ENCODE measurements at regions not wholly inside any gene's neighbourhood (a gene's known extent, or its start where the extent isn't known, plus 50 kb on each side); places are given as distances from the start of the nearest gene placed in this dataset.
A peak's percentile ranks its signal among the peaks of the same experiment; 100 is the strongest.
"Not testable (repeated sequence)": the region's sequence is repeated elsewhere in the genome, so short reads cannot be mapped to it uniquely, and the experiment has no call there.

DNA sequence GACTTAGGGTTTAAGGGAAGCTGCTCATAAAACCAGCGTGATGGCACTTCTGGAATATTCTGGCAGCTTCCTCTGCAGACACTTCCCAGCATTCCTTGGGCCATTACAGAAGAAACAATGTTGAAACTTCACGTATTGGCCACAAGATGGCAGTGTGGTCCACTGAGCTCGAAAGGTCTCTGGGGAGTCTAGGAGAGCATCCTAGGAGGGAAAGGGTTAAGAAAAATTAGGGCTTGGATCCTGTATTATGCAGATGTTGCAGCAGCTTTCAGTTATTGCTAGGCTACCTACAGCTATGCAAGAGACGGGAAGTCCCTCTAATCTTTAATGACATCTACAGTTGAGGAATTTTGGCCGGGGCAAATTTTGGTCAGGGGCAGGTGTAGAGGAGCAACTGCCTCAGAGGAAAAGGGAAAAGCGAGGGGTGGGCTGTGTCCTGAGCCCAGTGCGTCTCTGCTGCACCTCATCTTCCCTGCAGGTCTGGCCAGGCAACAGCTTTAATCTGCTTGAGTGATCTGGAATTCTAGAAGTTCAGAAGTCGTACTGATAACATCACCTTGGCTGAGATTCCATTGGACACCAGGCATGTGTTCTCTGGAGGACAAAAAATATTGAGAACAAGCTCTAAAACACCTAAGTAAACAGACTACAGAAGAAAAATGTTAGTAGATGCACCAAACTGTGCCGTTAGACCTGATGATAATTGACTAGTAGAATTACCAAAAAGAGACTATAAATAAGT, 220.8 kb upstream of the PRSS58 start:
- Histone ChIP-seq H3K9me3 (no peaks in the 10 kb centered on the region), H3K27ac (no peak overlapping the region), H3K4me3 (no peak overlapping the region), H3K36me3 (no peaks in the 10 kb centered on the region), H3K4me1 (no peaks in the 10 kb centered on the region), H3K27me3 (no peaks in the 10 kb centered on the region)
- peak in 1 of 2 donors; percentile 65 for DNase-seq (ENCODE audit: extremely low spot score in 2 of 2)
- intact Hi-C loops (cut with DNase I): no loop called here
- TF ChIP-seq POLR2A (IDR thresholded peaks at IDR 0.05): no peak
- TF ChIP-seq POLR2AphosphoS5 (IDR thresholded peaks at IDR 0.05; ENCODE audit: insufficient read depth in 1 of 2, low read depth in 1 of 2): peak in 1 of 2 donors; percentile 40
- peak in 1 of 3 experiments; percentile 26 for TF ChIP-seq CTCF (IDR thresholded peaks at IDR 0.05)

GRCh38 chr7:142477801-142478200, 219.9 kb upstream of the PRSS58 start:
- H3K9me3 ChIP-seq; intact Hi-C loops (cut with DNase I); H3K27me3 ChIP-seq; H3K36me3 ChIP-seq; H3K27ac ChIP-seq; H3K4me3 ChIP-seq; DNase-seq (ENCODE audit: extremely low spot score in 2 of 2); H3K4me1 ChIP-seq: not testable (repeated sequence)

DNA sequence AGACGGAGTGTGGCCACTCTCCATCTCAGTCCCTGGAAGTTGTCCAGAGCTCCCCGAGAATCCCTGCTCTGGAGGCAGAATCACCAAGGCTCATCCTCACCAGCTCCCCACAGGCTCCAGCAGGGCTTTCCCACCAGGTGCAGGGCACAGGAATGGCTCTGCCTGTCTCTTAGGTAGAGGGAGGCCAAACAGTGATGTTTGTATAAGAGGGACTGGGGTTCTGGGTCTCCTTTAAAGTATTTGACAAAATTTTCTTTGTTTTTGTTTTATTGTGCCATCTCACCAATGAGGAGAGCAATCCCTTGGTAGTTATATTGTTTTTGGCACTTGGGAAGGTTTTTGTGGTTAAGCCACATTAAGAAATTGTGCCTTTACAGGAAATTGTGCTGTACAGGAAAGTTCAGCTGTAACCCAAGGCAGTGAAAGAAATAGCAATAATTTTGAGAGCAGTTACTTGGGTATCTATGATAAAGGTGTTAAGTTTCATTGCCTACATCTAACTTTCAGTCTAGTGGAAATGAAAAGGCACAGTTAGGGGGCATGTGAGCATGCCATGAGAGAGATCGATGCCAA, 219.3 kb upstream of the PRSS58 start:
- no peak overlapping the region for H3K4me3 ChIP-seq
- no peak overlapping the region for H3K27ac ChIP-seq
- H3K36me3 ChIP-seq: no peaks in the 10 kb centered on the region
- DNase-seq (ENCODE audit: extremely low spot score in 2 of 2): peak in 1 of 2 donors; percentile 54
- intact Hi-C loops (cut with DNase I): no loop called here
- H3K4me1 ChIP-seq: no peaks in the 10 kb centered on the region
- H3K9me3 ChIP-seq: no peaks in the 10 kb centered on the region
- TF ChIP-seq CTCF (IDR thresholded peaks at IDR 0.05): no peak
- TF ChIP-seq POLR2A (IDR thresholded peaks at IDR 0.05): no peak
- no peak for TF ChIP-seq POLR2AphosphoS5 (IDR thresholded peaks at IDR 0.05; ENCODE audit: insufficient read depth in 1 of 2, low read depth in 1 of 2)
- H3K27me3 ChIP-seq: no peaks in the 10 kb centered on the region

- intact Hi-C loops (cut with DNase I): no loop called here
- H3K4me3 ChIP-seq: no peak overlapping the region
- TF ChIP-seq POLR2A (IDR thresholded peaks at IDR 0.05) (no peak), CTCF (IDR thresholded peaks at IDR 0.05) (no peak)
- no peak for DNase-seq (ENCODE audit: extremely low spot score in 2 of 2)
- H3K27ac ChIP-seq: no peak overlapping the region
- H3K4me1 ChIP-seq: no peaks in the 10 kb centered on the region
- no peaks in the 10 kb centered on the region for H3K9me3 ChIP-seq
- no peaks in the 10 kb centered on the region for H3K36me3 ChIP-seq
- H3K27me3 ChIP-seq: no peaks in the 10 kb centered on the region
Measured at GRCh38 chr7:142476077-142476476, 218.2 kb upstream of the PRSS58 start.

DNA sequence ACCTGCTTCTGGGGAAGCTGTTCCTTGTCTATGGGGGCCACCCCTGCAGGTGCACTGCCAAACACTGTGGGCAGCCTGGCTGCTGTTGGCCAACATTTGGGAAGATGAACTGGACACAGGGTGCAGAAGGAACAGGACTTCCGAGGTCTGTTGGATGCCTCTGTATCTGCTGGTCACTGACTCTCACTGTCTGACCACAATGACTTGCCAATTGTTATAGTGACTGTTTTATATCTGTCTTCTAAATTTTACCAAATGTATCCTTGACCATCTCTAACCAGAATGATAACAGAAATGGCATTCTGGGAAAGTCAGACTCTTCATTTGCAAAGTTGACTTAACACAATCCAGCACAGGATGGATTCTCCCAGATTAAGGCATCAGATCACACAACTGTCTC, 214.0 kb upstream of the PRSS58 start:
- DNase-seq (ENCODE audit: extremely low spot score in 2 of 2): no peak
- Histone ChIP-seq H3K9me3 (no peaks in the 10 kb centered on the region), H3K27ac (no peak overlapping the region), H3K36me3 (no peaks in the 10 kb centered on the region), H3K4me1 (no peaks in the 10 kb centered on the region), H3K4me3 (no peak overlapping the region), H3K27me3 (no peaks in the 10 kb centered on the region)
- TF ChIP-seq POLR2A (IDR thresholded peaks at IDR 0.05) (no peak), POLR2AphosphoS5 (IDR thresholded peaks at IDR 0.05; ENCODE audit: insufficient read depth in 1 of 2, low read depth in 1 of 2) (no peak), CTCF (IDR thresholded peaks at IDR 0.05) (no peak)
- intact Hi-C loops (cut with DNase I): no loop called here

All from vagina (tissue), 2 donors.